Activated naive CD8-positive, alpha-beta T cell treated with anti-CD3 and anti-CD28 coated beads for 36 hours (primary cell): ENCODE measurements at regions not wholly inside any gene's neighbourhood (a gene's known extent, or its start where the extent isn't known, plus 50 kb on each side); places are given as distances from the start of the nearest gene placed in this dataset.
"Not testable (repeated sequence)": the region's sequence is repeated elsewhere in the genome, so short reads cannot be mapped to it uniquely, and the experiment has no call there.

Experiments used
- DNase-seq: peaks from one replicate; pipeline ENCODE4 v3.0.0; 2021
- H3K27ac Mint-ChIP-seq: one replicate; pipeline ENCODE4 v1.8.0; 2022; ENCODE audit warnings: mild to moderate bottlenecking, moderate library complexity, mixed read lengths
- H3K27me3 Mint-ChIP-seq: one replicate; pipeline ENCODE4 v1.8.0; 2022; ENCODE audit warnings: mild to moderate bottlenecking, mixed read lengths
- H3K36me3 Mint-ChIP-seq: one replicate; pipeline ENCODE4 v1.8.0; 2021; ENCODE audit warnings: mild to moderate bottlenecking, mixed read lengths
- H3K4me1 Mint-ChIP-seq: one replicate; pipeline ENCODE4 v1.8.0; 2021; ENCODE audit warnings: mixed read lengths
- H3K4me3 Mint-ChIP-seq: one replicate; pipeline ENCODE4 v1.8.0; 2022; ENCODE audit warnings: mild to moderate bottlenecking, moderate library complexity, mixed read lengths
- H3K9me3 Mint-ChIP-seq: one replicate; pipeline ENCODE4 v1.8.0; 2022; ENCODE audit warnings: mixed read lengths

- no peak overlapping the region for H3K27ac Mint-ChIP-seq
- DNase-seq, result no peak
- peaks cover 6% of the 10 kb centered on the region for H3K36me3 Mint-ChIP-seq
- no peaks in the 10 kb centered on the region for H3K27me3 Mint-ChIP-seq
- no peak overlapping the region for H3K4me3 Mint-ChIP-seq
- H3K4me1 Mint-ChIP-seq, result no peaks in the 10 kb centered on the region
- peaks cover 13% of the 10 kb centered on the region for H3K9me3 Mint-ChIP-seq
Observed at GRCh38 chr3:30449290-30449632, 157.1 kb upstream of the TGFBR2 start.

- Mint-ChIP-seq H3K4me1 (peaks cover 14% of the 10 kb centered on the region), H3K4me3 (no peak overlapping the region), H3K36me3 (peaks cover 8% of the 10 kb centered on the region)
Observed at GRCh38 chr3:30452446-30452845, 154.0 kb upstream of the TGFBR2 start.

GRCh38 chr3:30453360-30454039 lies 152.9 kb upstream of the TGFBR2 start:
- H3K36me3 Mint-ChIP-seq, result peaks cover 12% of the 10 kb centered on the region
- H3K27me3 Mint-ChIP-seq, result no peaks in the 10 kb centered on the region
- no peak overlapping the region for H3K4me3 Mint-ChIP-seq
- H3K9me3 Mint-ChIP-seq, result peaks cover 19% of the 10 kb centered on the region
- H3K27ac Mint-ChIP-seq, result no peak overlapping the region
- H3K4me1 Mint-ChIP-seq, result peaks cover 14% of the 10 kb centered on the region
- no peak for DNase-seq

More at GRCh38 chr3:30452446-30452845, 154.0 kb upstream of the TGFBR2 start:
- Mint-ChIP-seq H3K27ac (no peak overlapping the region), H3K9me3 (peaks cover 14% of the 10 kb centered on the region), H3K27me3 (no peaks in the 10 kb centered on the region)
- DNase-seq, result no peak

- Mint-ChIP-seq H3K27me3 (no peaks in the 10 kb centered on the region), H3K4me3 (no peak overlapping the region), H3K4me1 (peaks cover 14% of the 10 kb centered on the region), H3K9me3 (peaks cover 23% of the 10 kb centered on the region), H3K27ac (no peak overlapping the region), H3K36me3 (peaks cover 13% of the 10 kb centered on the region)
- DNase-seq, result no peak
Observed at GRCh38 chr3:30454636-30455035, 151.8 kb upstream of the TGFBR2 start.

GRCh38 chr3:30455112-30455511 lies 151.3 kb upstream of the TGFBR2 start:
- not testable (repeated sequence) for DNase-seq, H3K27ac Mint-ChIP-seq

GRCh38 chr3:30455840-30456239 lies 150.6 kb upstream of the TGFBR2 start:
- no peaks in the 10 kb centered on the region for H3K27me3 Mint-ChIP-seq
- no peak overlapping the region for H3K4me3 Mint-ChIP-seq
- H3K4me1 Mint-ChIP-seq, result peaks cover 14% of the 10 kb centered on the region
- DNase-seq, result no peak
- peaks cover 13% of the 10 kb centered on the region for H3K36me3 Mint-ChIP-seq
- peaks cover 29% of the 10 kb centered on the region for H3K9me3 Mint-ChIP-seq
- no peak overlapping the region for H3K27ac Mint-ChIP-seq

More at GRCh38 chr3:30455112-30455511, 151.3 kb upstream of the TGFBR2 start:
- H3K9me3 Mint-ChIP-seq, result peaks cover 27% of the 10 kb centered on the region
- not testable (repeated sequence) for H3K27me3 Mint-ChIP-seq, H3K4me3 Mint-ChIP-seq
- peaks cover 14% of the 10 kb centered on the region for H3K4me1 Mint-ChIP-seq
- H3K36me3 Mint-ChIP-seq, result peaks cover 13% of the 10 kb centered on the region

- Mint-ChIP-seq H3K9me3 (peaks cover 29% of the 10 kb centered on the region), H3K27me3 (no peaks in the 10 kb centered on the region), H3K27ac (no peak overlapping the region), H3K4me1 (peaks cover 14% of the 10 kb centered on the region), H3K36me3 (peaks cover 13% of the 10 kb centered on the region), H3K4me3 (no peak overlapping the region)
- no peak for DNase-seq
Observed at GRCh38 chr3:30456264-30456663, 150.1 kb upstream of the TGFBR2 start.

- Mint-ChIP-seq H3K27ac (no peak overlapping the region), H3K36me3 (peaks cover 9% of the 10 kb centered on the region), H3K4me1 (peaks cover 14% of the 10 kb centered on the region), H3K27me3 (no peaks in the 10 kb centered on the region), H3K9me3 (peaks cover 26% of the 10 kb centered on the region), H3K4me3 (no peak overlapping the region)
- DNase-seq, result no peak
Observed at GRCh38 chr3:30457081-30457480, 149.3 kb upstream of the TGFBR2 start.

GRCh38 chr3:30457726-30458125 lies 148.7 kb upstream of the TGFBR2 start:
- Mint-ChIP-seq H3K36me3 (peaks cover 7% of the 10 kb centered on the region), H3K9me3 (peaks cover 22% of the 10 kb centered on the region), H3K27ac (no peak overlapping the region), H3K27me3 (no peaks in the 10 kb centered on the region), H3K4me1 (peaks cover 14% of the 10 kb centered on the region), H3K4me3 (no peak overlapping the region)
- DNase-seq, result no peak

- no peak overlapping the region for H3K4me3 Mint-ChIP-seq
- no peaks in the 10 kb centered on the region for H3K27me3 Mint-ChIP-seq
- H3K4me1 Mint-ChIP-seq, result peaks cover 14% of the 10 kb centered on the region
- peaks cover 7% of the 10 kb centered on the region for H3K36me3 Mint-ChIP-seq
- peaks cover 21% of the 10 kb centered on the region for H3K9me3 Mint-ChIP-seq
- DNase-seq, result no peak
- no peak overlapping the region for H3K27ac Mint-ChIP-seq
Observed at GRCh38 chr3:30458376-30459171, 147.8 kb upstream of the TGFBR2 start.

GRCh38 chr3:30461311-30461710 lies 145.1 kb upstream of the TGFBR2 start:
- no peak overlapping the region for H3K4me3 Mint-ChIP-seq
- H3K27me3 Mint-ChIP-seq, result no peaks in the 10 kb centered on the region
- H3K27ac Mint-ChIP-seq, result no peak overlapping the region
- H3K36me3 Mint-ChIP-seq, result peaks cover 7% of the 10 kb centered on the region
- DNase-seq, result no peak
- peaks cover 31% of the 10 kb centered on the region for H3K9me3 Mint-ChIP-seq
- peaks cover 7% of the 10 kb centered on the region for H3K4me1 Mint-ChIP-seq

GRCh38 chr3:30462721-30463470 lies 143.5 kb upstream of the TGFBR2 start:
- Mint-ChIP-seq H3K4me3 (no peak overlapping the region), H3K36me3 (peaks cover 5% of the 10 kb centered on the region), H3K27ac (no peak overlapping the region), H3K4me1 (no peaks in the 10 kb centered on the region), H3K27me3 (no peaks in the 10 kb centered on the region), H3K9me3 (peaks cover 30% of the 10 kb centered on the region)
- DNase-seq, result no peak

- H3K9me3 Mint-ChIP-seq, result peaks cover 24% of the 10 kb centered on the region
- no peak overlapping the region for H3K27ac Mint-ChIP-seq
- H3K4me1 Mint-ChIP-seq, result peaks cover 3% of the 10 kb centered on the region
- H3K36me3 Mint-ChIP-seq, result no peaks in the 10 kb centered on the region
- H3K27me3 Mint-ChIP-seq, result no peaks in the 10 kb centered on the region
- H3K4me3 Mint-ChIP-seq, result no peak overlapping the region
- no peak for DNase-seq
Observed at GRCh38 chr3:30464381-30464780, 142.0 kb upstream of the TGFBR2 start.

GRCh38 chr3:30465454-30465853 lies 140.9 kb upstream of the TGFBR2 start:
- H3K36me3 Mint-ChIP-seq, result no peaks in the 10 kb centered on the region
- H3K27me3 Mint-ChIP-seq, result no peaks in the 10 kb centered on the region
- H3K4me3 Mint-ChIP-seq, result no peak overlapping the region
- H3K4me1 Mint-ChIP-seq, result peaks cover 4% of the 10 kb centered on the region
- peaks cover 15% of the 10 kb centered on the region for H3K9me3 Mint-ChIP-seq
- DNase-seq, result no peak
- no peak overlapping the region for H3K27ac Mint-ChIP-seq

GRCh38 chr3:30467596-30468238 lies 138.7 kb upstream of the TGFBR2 start:
- no peaks in the 10 kb centered on the region for H3K27me3 Mint-ChIP-seq
- H3K4me3 Mint-ChIP-seq, result no peak overlapping the region
- peaks cover 15% of the 10 kb centered on the region for H3K9me3 Mint-ChIP-seq
- DNase-seq, result no peak
- H3K27ac Mint-ChIP-seq, result no peak overlapping the region
- peaks cover 9% of the 10 kb centered on the region for H3K4me1 Mint-ChIP-seq
- H3K36me3 Mint-ChIP-seq, result no peaks in the 10 kb centered on the region
